Right lobe of liver (tissue), 6 donors: ENCODE measurements at regions not wholly inside any gene's neighbourhood (a gene's known extent, or its start where the extent isn't known, plus 50 kb on each side); places are given as distances from the start of the nearest gene placed in this dataset.

Source experiments
- ATAC-seq, 4 donors: fragments of 200-7000 bp; cut with Tn5 transposase; one replicate each; pipeline ENCODE4 v1.9.1; 2020; ENCODE audit warnings: mild to moderate bottlenecking in 4 of 4, moderate library complexity in 4 of 4
- DNase-seq, 3 donors: peaks; one replicate each; pipeline ENCODE4 v3.0.0-alpha.2; 2020
- H3K27ac ChIP-seq, 3 donors: fragments of 200-600 bp; one replicate each; pipeline ENCODE4 v1.8.0; 2022
- H3K27me3 ChIP-seq, 2 donors: fragments of 200-600 bp; one replicate each; pipeline ENCODE4 v1.8.0; 2022
- H3K36me3 ChIP-seq, 4 donors: fragments of 200-600 bp; sonication (generic) in 1 of 4; one replicate each; pipeline versions ENCODE4 v1.5.1 to v1.8.0; 2017 to 2022; ENCODE audit warnings: control low read depth in 1 of 4
- H3K4me1 ChIP-seq, 4 donors: fragments of 200-600 bp; sonication (generic) in 1 of 4; one replicate each; pipeline versions ENCODE4 v1.5.1 to v1.8.0; 2017 to 2022; ENCODE audit warnings: control low read depth in 1 of 4
- H3K4me3 ChIP-seq, 3 donors: fragments of 200-600 bp; one replicate each; pipeline ENCODE4 v1.8.0; 2022
- H3K9me3 ChIP-seq, 4 donors: fragments of 200-600 bp; sonication (generic) in 1 of 4; one replicate each; pipeline versions ENCODE4 v1.5.1 to v1.8.0; 2017 to 2022; ENCODE audit warnings: control low read depth in 1 of 4
- CTCF ChIP-seq, 4 donors: fragments of 200-600 bp in 3 of 4; fragments of 450-650 bp in 1 of 4; IDR thresholded peaks; one replicate each; pipeline versions ENCODE4 v1.5.1 to v1.8.0; 2016 to 2022; ENCODE audit warnings: antibody characterized with exemption in 4 of 4, mild to moderate bottlenecking in 2 of 4
- POLR2A ChIP-seq: fragments of 450-650 bp; IDR thresholded peaks from one replicate; pipeline ENCODE4 v1.6.1; 2017; ENCODE audit warnings: antibody characterized with exemption, mild to moderate bottlenecking
- WGBS: methylation state at CpG from one replicate; pipeline ENCODE4 v1.1.6; 2018; ENCODE audit warnings: low coverage, low lambda C conversion rate; ENCODE audit not compliant: insufficient coverage; ENCODE audit errors: missing lambda C conversion rate; 5-methylcytosine and 5-hydroxymethylcytosine counted together
- intact Hi-C, 2 donors: fragments of 100-400 bp; cut with DNase I; formaldehyde crosslinking; loops; one replicate each; pipeline versions ENCODE4 v1.11.2 to v1.14.1; 2022
- donor health status: DM: no; HTN: yes; CAD: no.
- donor health status: DM: no; HTN: no; CAD: no.
- donor health status: DM: no; HTN: no; CAD: no.
- donor health status: DM: no; HTN: yes; CAD: no.
- donor health status: DM: no; HTN: yes; CAD: no.

GRCh38 chr4:18638031-18638430 lies 616.5 kb upstream of the LCORL start:
- Histone ChIP-seq H3K4me3 (no peak overlapping the region), H3K27me3 (no peaks in the 10 kb centered on the region), H3K27ac (no peak overlapping the region), H3K9me3 (no peaks in the 10 kb centered on the region), H3K36me3 (no peaks in the 10 kb centered on the region), H3K4me1 (no peaks in the 10 kb centered on the region)
- 32% methylated on average over 4 of the region's 4 CpGs for WGBS
- intact Hi-C loops: no loop called here
- DNase-seq: no peak
- no peak for TF ChIP-seq POLR2A
- TF ChIP-seq CTCF (IDR thresholded peaks at IDR 0.05): no peak
- ATAC-seq: no peak

- ATAC-seq: no peak
- H3K27ac ChIP-seq: no peak overlapping the region
- WGBS: 49% methylated on average over 10 of the region's 10 CpGs
- no peaks in the 10 kb centered on the region for H3K36me3 ChIP-seq
- intact Hi-C loops: no loop called here
- H3K9me3 ChIP-seq: no peaks in the 10 kb centered on the region
- no peak overlapping the region for H3K4me3 ChIP-seq
- TF ChIP-seq POLR2A (no peak), CTCF (IDR thresholded peaks at IDR 0.05) (no peak)
- no peaks in the 10 kb centered on the region for H3K4me1 ChIP-seq
- DNase-seq: no peak
- H3K27me3 ChIP-seq: no peaks in the 10 kb centered on the region
These were observed 614.5 kb upstream of the LCORL start for GRCh38 chr4:18636001-18636585.

- ATAC-seq: no peak
- WGBS: 34% methylated on average over 3 of the region's 3 CpGs
- TF ChIP-seq POLR2A (no peak), CTCF (IDR thresholded peaks at IDR 0.05) (no peak)
These were observed 614.0 kb upstream of the LCORL start for GRCh38 chr4:18635531-18635930.

GRCh38 chr4:18631586-18631985 lies 610.0 kb upstream of the LCORL start:
- Histone ChIP-seq H3K27me3 (no peaks in the 10 kb centered on the region), H3K36me3 (no peaks in the 10 kb centered on the region), H3K9me3 (no peaks in the 10 kb centered on the region), H3K4me1 (no peaks in the 10 kb centered on the region), H3K4me3 (no peak overlapping the region), H3K27ac (no peak overlapping the region)
- intact Hi-C loops: no loop called here
- no peak for ATAC-seq
- TF ChIP-seq POLR2A (no peak), CTCF (IDR thresholded peaks at IDR 0.05) (no peak)
- DNase-seq: no peak

More at GRCh38 chr4:18635531-18635930, 614.0 kb upstream of the LCORL start:
- no peak overlapping the region for H3K27ac ChIP-seq
- intact Hi-C loops: no loop called here
- no peak overlapping the region for H3K4me3 ChIP-seq
- no peaks in the 10 kb centered on the region for H3K27me3 ChIP-seq
- DNase-seq: no peak
- no peaks in the 10 kb centered on the region for H3K4me1 ChIP-seq
- no peaks in the 10 kb centered on the region for H3K9me3 ChIP-seq
- H3K36me3 ChIP-seq: no peaks in the 10 kb centered on the region
